Right ventricle myocardium superior (tissue), 1 donor: ENCODE measurements at regions not wholly inside any gene's neighbourhood (a gene's known extent, or its start where the extent isn't known, plus 50 kb on each side); places are given as distances from the start of the nearest gene placed in this dataset.

Experiments
- ATAC-seq: fragments of 200-7000 bp; cut with Tn5 transposase; one replicate; pipeline ENCODE4 v1.9.1; 2020; ENCODE audit warnings: mild to moderate bottlenecking; ENCODE audit not compliant: poor library complexity
- DNase-seq: peaks from one replicate; pipeline ENCODE4 v3.0.0-alpha.2; 2020
- intact Hi-C: fragments of 100-400 bp; cut with DNase I; formaldehyde crosslinking; loops from one replicate; pipeline ENCODE4 v1.11.2; 2022
- donor health status: DM: no; HTN: yes; CAD: no; lungs with severe emphysema.

DNA sequence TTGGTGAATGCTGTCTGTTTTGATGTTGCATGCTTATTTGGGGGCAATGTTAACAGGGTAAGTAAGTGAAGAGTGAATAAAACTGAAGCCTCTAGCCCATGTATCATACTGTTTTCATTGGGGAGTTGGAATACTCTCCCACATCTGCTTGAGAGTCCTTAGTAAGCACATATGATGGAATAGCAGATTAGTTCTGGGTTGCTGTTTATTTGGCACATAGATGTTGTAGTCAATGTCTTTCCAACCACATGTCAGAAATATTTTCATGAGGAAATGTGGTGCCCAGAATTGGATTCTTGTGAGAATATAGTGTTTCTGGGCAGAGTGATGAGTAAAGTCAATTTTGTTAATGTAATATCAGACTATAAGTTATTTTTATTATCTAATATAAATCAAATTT lies 611.7 kb upstream of the FTMT start:
- ATAC-seq: no peak
- no peak for DNase-seq

DNA sequence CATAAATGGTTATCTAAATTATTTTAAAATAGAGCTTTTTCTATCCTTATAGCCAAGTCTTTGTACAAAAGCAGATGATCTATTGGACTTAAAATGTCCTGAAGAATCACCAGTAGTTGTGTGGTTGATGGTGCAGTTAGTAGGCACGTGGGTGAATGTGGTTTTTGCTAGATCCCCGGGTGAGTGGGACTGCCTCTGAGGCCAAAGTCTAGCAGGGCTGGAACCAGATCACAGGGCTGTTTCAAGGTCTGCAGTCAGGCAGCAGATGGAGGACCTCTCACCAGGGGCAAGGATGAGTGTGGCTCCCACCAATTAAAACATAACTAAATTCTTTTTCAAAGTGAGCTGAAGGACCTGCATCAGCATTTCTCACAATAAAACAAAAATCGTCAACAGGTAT lies 604.7 kb upstream of the FTMT start:
- no peak for DNase-seq
- intact Hi-C loops: no loop called here
- no peak for ATAC-seq

More for the DNA sequence above, 611.7 kb upstream of the FTMT start:
- intact Hi-C loops: no loop called here

DNA sequence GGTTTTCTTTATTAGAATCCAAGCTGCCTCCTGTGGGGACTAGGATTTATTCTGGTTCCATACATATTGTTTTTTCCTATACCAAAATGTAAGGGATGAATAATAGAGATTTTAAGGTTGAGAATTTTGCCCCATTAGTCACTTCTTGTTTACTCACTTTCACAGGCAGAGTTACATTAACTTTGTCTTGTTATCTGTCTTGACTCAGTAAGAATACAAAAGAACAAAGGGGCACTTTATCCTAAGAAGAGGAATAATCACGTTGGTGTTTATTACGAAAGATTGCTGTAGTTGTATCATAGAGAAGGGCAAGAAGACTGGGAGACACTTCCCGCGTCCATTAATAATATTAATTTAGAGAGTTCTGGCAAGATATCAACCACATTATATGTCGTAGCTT lies 599.7 kb upstream of the FTMT start:
- intact Hi-C loops: no loop called here

DNA sequence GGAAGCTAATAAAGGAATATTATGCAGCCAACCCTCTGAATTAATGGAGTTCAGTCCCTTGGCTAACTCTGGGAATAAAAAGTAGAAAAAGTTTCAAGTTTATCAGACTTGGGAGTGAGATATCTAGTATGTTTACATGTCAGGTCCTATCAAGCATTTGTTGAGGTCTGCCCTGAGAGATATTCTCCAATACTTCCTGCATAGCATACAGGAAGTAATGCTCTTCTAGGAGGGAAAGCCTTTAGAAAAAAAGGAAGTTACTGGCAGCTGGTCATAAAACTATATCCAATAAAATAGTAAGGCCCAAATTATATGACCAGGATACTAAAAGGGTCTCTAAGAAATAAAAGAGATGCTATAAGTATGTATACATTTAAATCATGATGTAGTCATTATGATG lies 594.1 kb upstream of the FTMT start:
- ATAC-seq: no peak
- no peak for DNase-seq
- intact Hi-C loops: no loop called here

More for the DNA sequence above, 599.7 kb upstream of the FTMT start:
- no peak for ATAC-seq
- no peak for DNase-seq

DNA sequence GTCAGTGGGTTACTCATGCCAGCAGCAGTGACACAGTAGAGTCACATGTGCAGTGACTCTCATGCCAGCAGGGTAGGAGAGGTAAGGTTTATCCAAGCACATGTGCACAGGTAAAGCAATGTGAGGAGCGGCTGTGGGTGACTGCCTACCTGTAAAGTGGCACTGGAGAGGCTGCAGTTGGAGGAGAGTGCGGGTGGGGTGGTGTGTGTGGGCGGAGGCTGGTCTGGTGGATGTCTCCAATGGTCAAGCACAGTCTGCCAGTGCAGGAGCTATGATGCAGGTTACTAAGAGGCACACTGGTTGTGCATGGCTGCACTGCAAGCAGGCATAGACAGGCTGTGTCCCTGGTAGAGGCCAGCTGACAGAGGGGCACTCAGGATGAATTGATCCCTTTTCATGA lies 588.2 kb upstream of the FTMT start:
- intact Hi-C loops: no loop called here
- DNase-seq (no peak), ATAC-seq (no peak)

DNA sequence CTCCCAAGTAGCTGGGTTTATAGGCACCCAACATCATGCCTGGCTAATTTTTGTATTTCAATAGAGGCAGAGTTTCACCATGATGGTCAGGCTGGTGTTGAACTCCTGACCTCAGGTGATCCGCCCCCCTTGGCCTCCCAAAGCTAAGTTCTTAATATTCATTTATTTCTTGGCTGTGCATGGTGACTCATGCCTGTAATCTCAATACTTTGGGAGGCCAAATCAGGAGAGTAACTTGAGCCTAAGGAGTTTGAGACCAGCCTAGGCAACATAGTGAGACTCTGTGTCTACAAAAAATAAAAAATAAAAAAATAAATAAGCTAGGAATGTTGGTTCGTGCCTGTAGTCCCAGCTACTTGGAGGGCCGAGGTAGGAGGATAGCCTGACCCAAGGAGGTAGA lies 587.1 kb upstream of the FTMT start:
- ATAC-seq (no peak), DNase-seq (no peak)
- intact Hi-C loops: no loop called here

DNA sequence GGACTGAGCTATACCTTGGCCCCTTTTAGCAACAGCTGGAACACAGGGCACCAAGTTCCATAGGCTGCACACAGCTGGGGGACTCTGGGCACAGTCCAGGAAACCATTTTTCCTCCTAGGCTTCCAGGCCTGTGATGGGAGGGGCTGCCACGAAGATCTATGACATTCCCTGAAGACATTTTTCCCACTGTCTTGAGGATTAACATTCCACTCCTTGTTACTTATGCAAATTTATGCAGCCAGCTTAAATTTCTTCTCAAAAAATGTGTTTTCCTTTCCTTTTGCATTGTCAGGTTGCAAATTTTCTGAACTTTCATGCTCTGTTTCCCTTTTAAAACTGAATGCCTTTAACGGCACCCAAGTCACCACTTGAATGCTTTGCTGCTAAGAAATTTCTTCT lies 580.1 kb upstream of the FTMT start:
- intact Hi-C loops: no loop called here
- DNase-seq: no peak
- no peak for ATAC-seq

DNA sequence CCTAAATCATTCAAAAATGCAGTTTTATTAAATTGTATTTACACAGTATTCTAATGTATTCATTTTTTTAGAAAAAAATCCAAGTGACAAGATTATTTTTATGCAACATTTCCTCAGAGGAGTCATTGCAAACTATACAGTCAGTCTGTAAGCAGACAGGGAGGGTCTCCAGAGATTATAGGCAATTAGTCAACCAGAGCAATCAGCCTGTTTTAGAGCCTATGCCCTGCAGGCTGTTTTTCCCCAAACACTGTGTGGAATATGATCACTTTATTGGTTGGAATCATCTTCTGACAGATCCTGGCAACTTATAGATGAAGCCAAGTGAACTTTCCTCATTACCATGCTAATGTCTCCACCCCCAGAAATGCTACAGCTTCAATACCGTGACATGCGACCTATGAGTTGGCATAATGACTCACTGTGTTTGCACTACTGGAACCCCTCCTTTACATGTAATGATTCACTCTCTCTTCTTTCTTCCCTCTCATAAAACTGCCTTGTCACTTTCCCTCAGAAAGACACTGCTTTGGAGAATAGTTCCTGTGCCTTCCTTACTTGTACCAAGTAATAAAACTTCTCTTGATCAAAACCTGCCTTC lies 577.7 kb upstream of the FTMT start:
- ATAC-seq (no peak), DNase-seq (no peak)
- intact Hi-C loops: no loop called here

DNA sequence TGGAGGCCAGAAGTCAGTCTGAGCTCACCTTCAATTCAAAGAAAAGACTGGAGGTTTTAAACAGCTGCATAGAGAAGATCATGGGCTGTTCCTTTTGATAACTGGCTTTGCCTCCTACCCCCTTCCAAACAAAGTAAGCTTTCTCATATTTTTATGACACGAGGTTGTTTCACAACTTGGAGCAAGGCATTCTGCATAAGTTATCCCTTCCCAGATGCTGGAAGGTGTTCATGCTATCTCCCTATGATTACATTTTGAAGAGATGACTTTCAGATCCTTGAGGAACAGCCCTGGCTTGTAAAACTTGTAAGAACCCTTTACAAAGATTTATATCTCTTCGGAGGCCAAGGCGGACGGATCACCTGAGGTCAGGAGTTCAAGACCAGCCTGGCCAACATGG lies 571.9 kb upstream of the FTMT start:
- intact Hi-C loops: no loop called here
- no peak for ATAC-seq
- DNase-seq: no peak

DNA sequence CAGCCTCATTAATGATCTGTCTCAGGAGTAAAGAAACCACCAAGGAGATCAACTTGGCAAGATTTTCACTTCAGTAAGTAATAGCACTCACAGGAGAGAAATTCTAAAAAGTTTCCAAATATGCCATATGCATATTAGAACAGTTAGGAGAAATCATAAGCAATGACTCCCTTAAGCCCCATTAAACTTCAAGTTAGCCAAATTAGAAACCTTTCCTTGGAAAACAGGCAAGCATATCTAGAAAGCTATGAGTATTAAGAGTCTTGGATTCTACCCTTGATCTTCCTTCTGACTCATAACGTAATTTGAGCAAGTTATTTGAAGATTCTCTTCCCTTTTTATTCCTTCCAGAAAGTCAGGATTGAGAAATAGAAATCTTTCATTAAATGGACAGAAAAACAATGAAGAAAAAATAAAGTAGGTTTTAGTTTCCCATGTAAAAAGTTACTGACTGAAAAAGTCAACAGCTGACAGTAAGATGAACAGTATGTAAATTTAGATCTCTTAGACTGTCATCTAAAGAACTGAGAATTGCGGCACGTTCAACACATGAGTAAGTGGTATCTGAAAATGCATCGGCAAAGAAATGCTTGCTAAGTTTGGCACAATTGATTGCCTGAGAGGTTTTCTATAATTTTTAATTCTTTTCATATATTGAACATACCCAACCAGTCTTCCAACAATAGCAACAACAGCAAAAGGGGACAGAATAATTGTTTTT lies 565.7 kb upstream of the FTMT start:
- intact Hi-C loops: no loop called here
- ATAC-seq (no peak), DNase-seq (no peak)

DNA sequence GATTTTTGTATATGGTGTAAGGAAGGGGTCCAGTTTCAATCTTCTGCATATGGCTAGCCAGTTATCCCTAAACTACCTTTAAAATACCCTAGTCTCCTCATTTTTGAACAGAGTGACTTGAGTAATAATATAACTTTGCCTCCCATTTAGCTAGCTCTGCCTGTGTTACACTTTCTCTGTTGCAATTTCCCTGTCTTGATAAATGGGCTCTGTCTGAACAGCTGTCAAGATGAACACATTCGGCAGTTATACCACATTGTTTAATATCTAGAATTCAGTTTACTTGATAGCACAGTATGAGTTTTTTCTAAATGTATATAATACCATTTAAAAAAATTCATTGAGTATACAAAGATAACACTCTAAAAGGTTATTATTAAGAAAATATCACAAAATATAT lies 562.9 kb upstream of the FTMT start:
- ATAC-seq (no peak), DNase-seq (no peak)
- intact Hi-C loops: no loop called here

DNA sequence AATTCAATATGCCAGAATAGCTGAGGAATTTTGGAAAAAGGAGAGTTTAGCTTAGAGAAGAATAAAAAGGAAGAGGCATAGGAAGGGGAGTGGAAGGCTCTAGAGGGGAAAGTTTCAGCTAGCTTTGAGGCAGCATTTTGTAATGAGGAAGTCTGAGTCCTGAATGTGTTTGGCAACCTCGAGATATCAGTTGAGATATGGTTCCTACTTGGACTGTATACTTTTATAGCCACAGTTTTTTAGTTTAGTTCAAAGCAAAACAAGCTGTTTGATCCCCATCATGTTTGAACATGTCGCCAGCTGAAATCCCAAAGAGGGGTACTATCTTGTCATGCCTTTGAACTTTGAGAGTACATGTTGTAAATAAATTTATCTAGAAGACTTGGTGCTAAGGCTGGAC lies 559.0 kb upstream of the FTMT start:
- DNase-seq (no peak), ATAC-seq (no peak)
- intact Hi-C loops: no loop called here

DNA sequence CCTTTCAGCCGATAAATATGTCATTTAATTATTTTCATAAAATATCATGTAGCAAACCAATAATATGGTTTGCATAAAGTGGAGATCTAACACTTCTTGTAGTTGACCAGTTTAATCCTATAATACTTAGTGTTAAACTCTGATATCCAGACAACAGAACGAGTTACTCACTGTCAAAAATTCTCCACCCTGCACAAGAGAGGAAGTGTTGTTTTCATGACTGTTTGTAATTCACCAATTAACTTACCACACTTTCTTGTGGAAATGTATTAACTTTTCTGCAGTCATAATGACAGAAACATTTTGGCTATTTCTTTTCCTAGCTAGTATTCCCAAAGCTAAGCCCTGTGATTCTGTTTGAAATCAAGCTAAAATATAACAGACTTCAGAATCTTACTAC lies 555.3 kb upstream of the FTMT start:
- intact Hi-C loops: no loop called here
- DNase-seq (no peak), ATAC-seq (no peak)

DNA sequence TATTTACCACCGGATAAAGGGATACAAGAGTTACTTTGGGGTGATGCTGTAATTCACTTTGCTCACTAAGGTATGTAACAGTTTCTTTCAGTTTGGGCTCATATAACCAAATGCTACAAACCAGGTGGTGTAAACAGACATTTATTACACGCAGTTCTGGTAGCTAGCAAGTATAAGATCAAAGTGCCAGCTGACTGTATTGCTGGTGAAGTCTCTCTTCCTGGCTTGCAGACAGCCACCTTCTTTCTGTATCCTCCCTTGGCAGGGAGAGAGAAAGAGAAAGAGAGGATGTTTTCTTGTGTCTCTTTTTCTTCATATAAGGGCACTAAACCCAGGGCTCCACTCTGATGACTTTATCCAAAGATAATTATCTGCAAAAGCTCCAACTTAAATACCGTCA lies 552.5 kb upstream of the FTMT start:
- intact Hi-C loops: no loop called here
- no peak for DNase-seq
- no peak for ATAC-seq

DNA sequence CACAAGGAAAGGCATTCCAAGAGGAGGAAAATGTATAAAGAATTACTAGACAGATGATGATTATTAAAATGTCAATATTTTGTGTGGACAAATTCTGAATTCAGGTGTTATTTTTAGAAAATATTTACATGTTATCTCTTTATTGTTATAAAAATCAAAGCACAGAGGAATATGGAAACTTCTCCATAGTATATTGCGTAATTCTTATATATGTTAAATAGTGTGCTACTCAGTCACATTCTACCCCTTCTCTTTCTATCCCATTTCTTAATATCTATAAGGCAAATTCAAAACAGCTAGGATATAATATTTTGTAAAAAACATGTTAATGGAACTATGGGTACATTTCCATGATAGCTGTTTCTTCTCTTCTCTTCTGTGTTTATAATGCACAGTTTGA lies 546.8 kb upstream of the FTMT start:
- no peak for ATAC-seq
- DNase-seq: no peak
- intact Hi-C loops: no loop called here

DNA sequence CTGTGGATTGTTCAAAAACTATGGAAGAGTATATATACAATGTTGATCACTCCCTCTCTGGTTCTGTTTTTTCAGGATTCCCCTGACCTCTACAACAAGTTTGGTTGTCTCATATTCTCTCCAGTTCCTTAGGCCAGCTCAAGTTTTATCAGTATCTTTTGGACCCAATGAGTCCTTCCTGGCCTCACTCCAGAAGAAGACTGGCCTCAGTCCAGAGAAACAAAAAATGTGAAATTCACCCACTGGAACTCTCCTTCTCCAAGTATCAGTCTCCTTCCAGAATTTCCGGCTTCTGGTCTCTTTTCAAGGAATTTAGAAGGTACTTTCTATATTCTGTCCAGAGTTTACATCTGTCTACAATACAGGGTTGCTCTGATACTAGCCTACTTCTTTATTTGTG lies 537.8 kb upstream of the FTMT start:
- DNase-seq: no peak
- intact Hi-C loops: no loop called here
- no peak for ATAC-seq

DNA sequence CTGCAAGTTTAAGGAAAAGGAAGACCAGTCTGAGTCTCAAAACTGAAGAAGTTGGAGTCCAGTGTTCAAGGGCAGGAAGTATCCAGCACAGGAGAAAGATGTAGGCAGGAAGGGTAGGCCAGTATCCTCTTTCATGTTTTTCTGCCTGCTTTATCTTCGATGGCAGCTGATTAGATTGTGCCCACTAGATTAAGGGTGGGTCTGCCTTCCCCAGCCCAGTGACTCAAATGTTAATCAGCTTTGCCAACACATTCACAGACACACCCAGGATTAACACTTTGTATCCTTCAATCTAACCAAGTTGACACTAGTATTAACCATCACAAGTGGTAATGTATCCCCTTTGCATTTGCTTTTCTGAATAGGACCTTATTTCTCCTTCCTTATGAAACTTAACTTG lies 535.9 kb upstream of the FTMT start:
- ATAC-seq (no peak), DNase-seq (no peak)
- intact Hi-C loops: no loop called here

DNA sequence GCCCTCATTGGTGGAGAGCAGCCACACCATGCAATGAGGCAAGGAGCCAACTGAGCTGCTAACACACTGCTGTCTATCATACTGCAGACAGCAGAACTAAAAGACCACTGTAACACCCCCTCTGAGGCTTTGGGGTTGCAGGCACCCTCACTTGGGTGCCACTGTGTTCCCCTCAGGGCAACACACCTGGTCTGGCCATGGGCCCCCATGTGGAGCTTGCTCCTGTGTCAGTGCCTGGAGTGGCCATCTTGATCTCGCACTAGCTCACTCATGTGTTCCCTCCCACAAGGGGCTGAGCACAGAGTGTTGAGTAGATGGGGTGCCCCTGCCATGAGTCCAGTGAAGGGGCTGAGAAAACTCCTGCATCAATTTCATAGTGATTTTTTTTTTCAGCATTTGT lies 532.4 kb upstream of the FTMT start:
- intact Hi-C loops: no loop called here
- DNase-seq (no peak), ATAC-seq (no peak)

DNA sequence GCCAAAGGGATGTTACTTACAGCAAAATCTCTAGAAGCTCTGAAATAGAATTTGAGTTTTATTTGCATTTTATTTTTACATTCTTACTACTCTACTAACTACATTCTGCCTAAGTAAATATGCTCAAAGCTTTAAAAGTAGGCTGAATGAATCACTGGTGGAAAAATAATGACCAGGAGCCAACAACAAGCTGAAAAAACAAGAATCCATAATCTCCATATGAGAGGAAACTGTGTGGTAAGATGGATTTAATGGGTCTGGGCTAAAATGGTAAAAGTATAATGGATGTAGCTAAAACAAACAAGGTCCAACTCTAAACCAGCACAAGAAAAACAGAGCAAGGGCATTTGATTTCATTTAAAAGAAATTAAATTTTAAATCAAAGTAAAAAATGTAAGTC lies 525.8 kb upstream of the FTMT start:
- ATAC-seq (no peak), DNase-seq (no peak)
- intact Hi-C loops: no loop called here

DNA sequence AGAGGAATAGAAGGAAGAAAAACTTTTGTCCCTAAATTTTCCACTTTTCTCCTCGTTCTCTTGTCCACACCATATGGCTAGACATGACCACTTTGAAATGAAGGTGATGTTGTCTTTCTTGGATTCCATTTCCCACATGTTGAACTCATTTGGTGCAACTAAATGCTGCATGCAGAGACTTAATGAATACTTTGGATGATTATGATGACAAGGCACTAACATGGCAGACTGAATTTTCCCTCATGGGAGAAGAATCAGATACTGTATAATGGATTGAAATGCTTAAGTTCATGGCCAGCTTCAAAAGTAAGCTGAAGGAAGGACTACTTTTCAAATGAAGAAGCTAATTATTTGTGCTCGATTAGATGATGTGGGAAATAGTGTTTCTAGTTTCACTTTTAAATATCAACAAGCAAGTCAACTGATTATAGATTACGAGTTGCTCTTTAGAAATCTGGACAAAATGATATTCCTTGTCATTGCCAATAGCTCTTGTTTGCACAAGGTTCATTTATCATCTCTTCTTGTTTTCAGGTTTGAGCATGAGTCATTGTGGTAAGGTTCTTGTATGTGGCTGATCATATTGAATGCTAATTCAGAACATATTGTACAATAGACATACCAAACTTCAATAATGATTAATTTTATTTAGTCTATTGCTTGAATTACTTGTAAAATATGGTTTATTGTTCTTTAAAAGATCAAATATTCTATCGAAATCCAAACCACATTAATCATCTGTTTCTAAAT lies 501.3 kb upstream of the FTMT start:
- DNase-seq (no peak), ATAC-seq (no peak)
- intact Hi-C loops: no loop called here
